ENCODE measurements at regions not wholly inside any gene's neighbourhood (a gene's known extent, or its start where the extent isn't known, plus 50 kb on each side); places are given as distances from the start of the nearest gene placed in this dataset.
A peak's percentile ranks its signal among the peaks of the same experiment; 100 is the strongest.
"Not testable (repeated sequence)": the region's sequence is repeated elsewhere in the genome, so short reads cannot be mapped to it uniquely, and the experiment has no call there.

- no peak overlapping the region for H3K4me3 ChIP-seq (ENCODE audit: low read depth, low read length)
- no peak for TF ChIP-seq CTCF (IDR thresholded peaks at IDR 0.05; ENCODE audit: low read depth, low read length)
Measured at GRCh38 chr5:62211405-62211804, 94.6 kb upstream of the KIF2A start.

- H3K4me3 ChIP-seq (ENCODE audit: low read depth, low read length): no peak overlapping the region
- no peak for TF ChIP-seq CTCF (IDR thresholded peaks at IDR 0.05; ENCODE audit: low read depth, low read length)
Measured at GRCh38 chr5:62212648-62213047, 93.4 kb upstream of the KIF2A start.

GRCh38 chr5:62214701-62215100 is 91.3 kb upstream of the KIF2A start:
- no peak overlapping the region for H3K4me3 ChIP-seq (ENCODE audit: low read depth, low read length)
- no peak for TF ChIP-seq CTCF (IDR thresholded peaks at IDR 0.05; ENCODE audit: low read depth, low read length)

GRCh38 chr5:62216603-62217002 is 89.4 kb upstream of the KIF2A start:
- H3K4me3 ChIP-seq (ENCODE audit: low read depth, low read length): not testable (repeated sequence)

- not testable (repeated sequence) for H3K4me3 ChIP-seq (ENCODE audit: low read depth, low read length)
Measured at GRCh38 chr5:62217095-62217494, 88.9 kb upstream of the KIF2A start.

- not testable (repeated sequence) for H3K4me3 ChIP-seq (ENCODE audit: low read depth, low read length)
Measured at GRCh38 chr5:62218860-62219259, 87.1 kb upstream of the KIF2A start.

- H3K4me3 ChIP-seq (ENCODE audit: low read depth, low read length): not testable (repeated sequence)
Measured at GRCh38 chr5:62221881-62222280, 84.1 kb upstream of the KIF2A start.

- H3K4me3 ChIP-seq (ENCODE audit: low read depth, low read length): not testable (repeated sequence)
Measured at GRCh38 chr5:62222305-62222704, 83.7 kb upstream of the KIF2A start.

GRCh38 chr5:62223312-62223670 is 82.7 kb upstream of the KIF2A start:
- TF ChIP-seq CTCF (IDR thresholded peaks at IDR 0.05; ENCODE audit: low read depth, low read length): 0 out of 2 replicates have a peak, but pooled peaks have one; percentile 6
- H3K4me3 ChIP-seq (ENCODE audit: low read depth, low read length): not testable (repeated sequence)

GRCh38 chr5:62224987-62225601 is 80.9 kb upstream of the KIF2A start:
- not testable (repeated sequence) for H3K4me3 ChIP-seq (ENCODE audit: low read depth, low read length)

- not testable (repeated sequence) for H3K4me3 ChIP-seq (ENCODE audit: low read depth, low read length)
Measured at GRCh38 chr5:62230876-62231388, 75.1 kb upstream of the KIF2A start.

All from WI38 (cell line).